ENCODE measurements at regions not wholly inside any gene's neighbourhood (a gene's known extent, or its start where the extent isn't known, plus 50 kb on each side); places are given as distances from the start of the nearest gene placed in this dataset.

DNA sequence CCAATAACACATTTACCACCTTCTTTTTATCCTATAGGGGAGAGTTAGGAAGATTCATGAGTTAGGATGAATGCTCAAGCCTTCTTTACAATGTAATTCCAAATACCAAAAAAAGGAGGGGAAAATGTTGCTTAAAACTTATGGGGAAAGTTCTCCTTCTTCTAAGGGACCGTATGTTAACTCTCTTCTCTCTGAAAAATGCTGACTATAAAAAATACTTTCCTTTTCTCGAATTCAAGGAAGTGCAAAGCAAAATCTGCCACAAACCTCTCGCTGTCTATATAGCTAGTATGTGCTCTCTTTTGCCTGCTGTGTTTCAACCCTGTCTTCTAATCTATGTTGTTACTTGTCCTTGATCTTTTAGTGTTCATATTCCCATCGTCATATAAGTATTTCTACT is 768.6 kb upstream of the C9orf72 start:
- Histone ChIP-seq H3K9me3 (ENCODE audit: control insufficient read depth, low read length) (no peaks in the 10 kb centered on the region), H3K27me3 (ENCODE audit: control insufficient read depth, insufficient read depth, low read length, poor library complexity, severe bottlenecking) (no peaks in the 10 kb centered on the region), H3K4me1 (ENCODE audit: control insufficient read depth, insufficient read depth, low read length) (no peaks in the 10 kb centered on the region), H3K36me3 (ENCODE audit: control insufficient read depth, insufficient read depth, low read length) (no peaks in the 10 kb centered on the region), H3K4me3 (ENCODE audit: insufficient read depth, low read depth, low read length) (no peak overlapping the region), H3K27ac (ENCODE audit: insufficient read depth, low read depth, low read length, poor library complexity, severe bottlenecking) (no peak overlapping the region)
- 92 to 99% methylated on average over 4 of the region's 4 CpGs for WGBS, 2 experiments

GRCh38 chr9:28342815-28343338 is 769.6 kb upstream of the C9orf72 start:
- WGBS, 2 experiments: 81 to 97% methylated on average over 2 of the region's 2 CpGs
- Histone ChIP-seq H3K4me3 (ENCODE audit: insufficient read depth, low read depth, low read length) (no peak overlapping the region), H3K27me3 (ENCODE audit: control insufficient read depth, insufficient read depth, low read length, poor library complexity, severe bottlenecking) (no peaks in the 10 kb centered on the region), H3K4me1 (ENCODE audit: control insufficient read depth, insufficient read depth, low read length) (no peaks in the 10 kb centered on the region), H3K9me3 (ENCODE audit: control insufficient read depth, low read length) (no peaks in the 10 kb centered on the region), H3K27ac (ENCODE audit: insufficient read depth, low read depth, low read length, poor library complexity, severe bottlenecking) (no peak overlapping the region), H3K36me3 (ENCODE audit: control insufficient read depth, insufficient read depth, low read length) (no peaks in the 10 kb centered on the region)

- Histone ChIP-seq H3K36me3 (ENCODE audit: control insufficient read depth, insufficient read depth, low read length) (no peaks in the 10 kb centered on the region), H3K27ac (ENCODE audit: insufficient read depth, low read depth, low read length, poor library complexity, severe bottlenecking) (no peak overlapping the region), H3K27me3 (ENCODE audit: control insufficient read depth, insufficient read depth, low read length, poor library complexity, severe bottlenecking) (no peaks in the 10 kb centered on the region), H3K9me3 (ENCODE audit: control insufficient read depth, low read length) (no peaks in the 10 kb centered on the region), H3K4me1 (ENCODE audit: control insufficient read depth, insufficient read depth, low read length) (no peaks in the 10 kb centered on the region), H3K4me3 (ENCODE audit: insufficient read depth, low read depth, low read length) (no peak overlapping the region)
- 95 to 96% methylated on average over 2 of the region's 2 CpGs for WGBS, 2 experiments
Observed at GRCh38 chr9:28363151-28363562, 789.9 kb upstream of the C9orf72 start.

DNA sequence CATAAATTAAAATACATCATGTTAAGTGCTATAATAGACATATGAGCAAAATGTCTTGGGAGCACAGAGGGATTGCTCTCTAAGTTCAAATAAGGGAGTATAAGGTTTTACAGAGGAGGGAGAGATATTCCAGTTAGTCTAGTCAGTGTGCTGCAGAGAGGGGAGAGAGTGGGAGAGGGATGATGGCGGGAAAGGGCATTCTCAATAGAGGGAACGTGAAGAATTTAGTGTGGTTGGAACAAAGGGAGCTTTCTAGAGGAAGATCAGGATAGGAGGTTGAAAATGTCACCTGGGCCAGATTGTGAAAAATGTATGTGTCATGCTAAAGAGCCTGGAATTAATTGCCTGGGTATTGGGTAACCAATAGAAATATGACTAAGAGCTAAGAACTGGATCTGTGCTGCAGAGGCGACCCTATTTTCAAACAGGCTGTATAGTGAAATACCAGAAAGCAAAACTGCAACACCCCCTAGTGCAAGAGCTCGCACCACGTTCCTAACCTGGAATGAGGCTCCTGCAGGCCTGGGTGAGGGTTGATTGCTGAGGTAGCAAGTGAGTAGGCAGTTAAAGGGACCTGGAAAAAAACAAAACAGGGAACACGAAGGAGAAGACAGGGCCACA is 791.8 kb upstream of the C9orf72 start:
- Histone ChIP-seq H3K4me3 (ENCODE audit: insufficient read depth, low read depth, low read length) (no peak overlapping the region), H3K27ac (ENCODE audit: insufficient read depth, low read depth, low read length, poor library complexity, severe bottlenecking) (no peak overlapping the region), H3K4me1 (ENCODE audit: control insufficient read depth, insufficient read depth, low read length) (no peaks in the 10 kb centered on the region), H3K27me3 (ENCODE audit: control insufficient read depth, insufficient read depth, low read length, poor library complexity, severe bottlenecking) (no peaks in the 10 kb centered on the region), H3K36me3 (ENCODE audit: control insufficient read depth, insufficient read depth, low read length) (no peaks in the 10 kb centered on the region), H3K9me3 (ENCODE audit: control insufficient read depth, low read length) (no peaks in the 10 kb centered on the region)
- 49 to 57% methylated on average over 6 of the region's 6 CpGs for WGBS, 2 experiments

GRCh38 chr9:28365728-28366127 is 792.4 kb upstream of the C9orf72 start:
- no peak overlapping the region for H3K4me3 ChIP-seq (ENCODE audit: insufficient read depth, low read depth, low read length)
- H3K4me1 ChIP-seq (ENCODE audit: control insufficient read depth, insufficient read depth, low read length): no peaks in the 10 kb centered on the region
- H3K27me3 ChIP-seq (ENCODE audit: control insufficient read depth, insufficient read depth, low read length, poor library complexity, severe bottlenecking): no peaks in the 10 kb centered on the region
- H3K9me3 ChIP-seq (ENCODE audit: control insufficient read depth, low read length): no peaks in the 10 kb centered on the region
- WGBS, 2 experiments: 94 to 96% methylated on average over 2 of the region's 2 CpGs
- no peak overlapping the region for H3K27ac ChIP-seq (ENCODE audit: insufficient read depth, low read depth, low read length, poor library complexity, severe bottlenecking)
- no peaks in the 10 kb centered on the region for H3K36me3 ChIP-seq (ENCODE audit: control insufficient read depth, insufficient read depth, low read length)

DNA sequence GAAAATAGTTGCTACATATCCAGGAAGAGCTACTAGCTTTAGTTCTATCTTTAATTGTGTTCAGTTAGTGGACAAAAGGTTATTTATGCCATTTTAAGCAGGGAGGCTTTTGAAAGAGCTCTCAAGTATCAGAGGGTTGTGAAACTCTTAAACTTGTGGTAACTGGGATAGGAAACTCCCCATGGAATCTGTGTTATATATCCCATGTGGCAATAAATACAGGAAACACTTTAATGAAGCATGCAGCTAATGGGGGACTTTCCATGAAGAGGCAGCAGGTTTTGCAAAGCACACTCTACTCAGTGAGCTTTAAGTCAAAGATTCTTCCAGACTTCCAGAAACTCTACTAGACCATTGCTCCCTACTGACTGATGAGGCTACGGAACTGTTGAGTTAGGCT is 805.0 kb upstream of the C9orf72 start:
- no peak overlapping the region for H3K4me3 ChIP-seq (ENCODE audit: insufficient read depth, low read depth, low read length)
- no peaks in the 10 kb centered on the region for H3K27me3 ChIP-seq (ENCODE audit: control insufficient read depth, insufficient read depth, low read length, poor library complexity, severe bottlenecking)
- no peaks in the 10 kb centered on the region for H3K36me3 ChIP-seq (ENCODE audit: control insufficient read depth, insufficient read depth, low read length)
- no peaks in the 10 kb centered on the region for H3K4me1 ChIP-seq (ENCODE audit: control insufficient read depth, insufficient read depth, low read length)
- H3K27ac ChIP-seq (ENCODE audit: insufficient read depth, low read depth, low read length, poor library complexity, severe bottlenecking): no peak overlapping the region
- whole genome bisulfite sequencing, 2 experiments: 94 to 100% methylated on average over 1 of the region's 1 CpG
- no peaks in the 10 kb centered on the region for H3K9me3 ChIP-seq (ENCODE audit: control insufficient read depth, low read length)

DNA sequence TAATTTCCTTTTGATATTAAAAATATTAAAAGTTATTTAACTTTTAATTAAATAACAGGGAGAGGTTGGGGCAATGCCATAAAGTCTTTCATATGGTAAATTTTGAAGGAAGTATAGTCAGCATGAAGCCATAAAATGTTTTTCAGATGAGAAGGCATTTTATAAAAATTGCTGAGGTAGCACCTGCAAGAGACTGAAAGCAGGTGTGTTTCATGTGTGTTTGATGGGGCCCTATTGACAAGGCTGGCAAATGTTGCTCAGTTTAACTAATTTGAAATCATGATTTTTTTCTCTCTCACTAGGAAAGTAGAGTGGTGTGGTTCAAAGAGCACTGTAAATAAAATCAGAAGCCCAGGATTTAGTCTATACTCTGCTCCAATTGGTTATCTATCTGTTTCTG is 805.8 kb upstream of the C9orf72 start:
- H3K27ac ChIP-seq (ENCODE audit: insufficient read depth, low read depth, low read length, poor library complexity, severe bottlenecking): no peak overlapping the region
- no peaks in the 10 kb centered on the region for H3K4me1 ChIP-seq (ENCODE audit: control insufficient read depth, insufficient read depth, low read length)
- no peak overlapping the region for H3K4me3 ChIP-seq (ENCODE audit: insufficient read depth, low read depth, low read length)
- H3K27me3 ChIP-seq (ENCODE audit: control insufficient read depth, insufficient read depth, low read length, poor library complexity, severe bottlenecking): no peaks in the 10 kb centered on the region
- no peaks in the 10 kb centered on the region for H3K9me3 ChIP-seq (ENCODE audit: control insufficient read depth, low read length)
- H3K36me3 ChIP-seq (ENCODE audit: control insufficient read depth, insufficient read depth, low read length): no peaks in the 10 kb centered on the region

DNA sequence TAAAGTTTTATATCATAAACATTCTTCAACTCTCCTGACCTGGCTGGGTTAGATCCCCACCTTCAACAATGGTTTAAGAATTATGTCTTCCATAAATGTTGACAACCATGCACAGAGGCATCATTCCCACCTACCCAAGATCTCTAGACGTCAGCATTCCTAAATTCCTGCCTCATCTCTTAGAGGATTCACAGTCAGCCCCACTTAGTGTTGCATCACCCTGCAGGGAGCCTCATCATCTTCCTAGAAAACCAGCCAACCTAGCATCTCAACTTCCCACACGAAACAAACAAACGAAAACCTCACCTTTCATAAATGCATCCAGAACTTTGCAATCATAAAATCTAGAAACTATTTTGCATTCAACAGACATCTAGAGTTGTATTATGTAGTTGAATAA is 816.1 kb upstream of the C9orf72 start:
- Histone ChIP-seq H3K4me1 (ENCODE audit: control insufficient read depth, insufficient read depth, low read length) (no peaks in the 10 kb centered on the region), H3K9me3 (ENCODE audit: control insufficient read depth, low read length) (no peaks in the 10 kb centered on the region), H3K4me3 (ENCODE audit: insufficient read depth, low read depth, low read length) (no peak overlapping the region), H3K27me3 (ENCODE audit: control insufficient read depth, insufficient read depth, low read length, poor library complexity, severe bottlenecking) (no peaks in the 10 kb centered on the region), H3K27ac (ENCODE audit: insufficient read depth, low read depth, low read length, poor library complexity, severe bottlenecking) (no peak overlapping the region), H3K36me3 (ENCODE audit: control insufficient read depth, insufficient read depth, low read length) (no peaks in the 10 kb centered on the region)
- 72 to 76% methylated on average over 3 of the region's 3 CpGs for WGBS, 2 experiments

- H3K27me3 ChIP-seq (ENCODE audit: control insufficient read depth, insufficient read depth, low read length, poor library complexity, severe bottlenecking): no peaks in the 10 kb centered on the region
- H3K9me3 ChIP-seq (ENCODE audit: control insufficient read depth, low read length): no peaks in the 10 kb centered on the region
- H3K4me3 ChIP-seq (ENCODE audit: insufficient read depth, low read depth, low read length): no peak overlapping the region
- H3K4me1 ChIP-seq (ENCODE audit: control insufficient read depth, insufficient read depth, low read length): no peaks in the 10 kb centered on the region
- no peak overlapping the region for H3K27ac ChIP-seq (ENCODE audit: insufficient read depth, low read depth, low read length, poor library complexity, severe bottlenecking)
- no peaks in the 10 kb centered on the region for H3K36me3 ChIP-seq (ENCODE audit: control insufficient read depth, insufficient read depth, low read length)
Observed at GRCh38 chr9:28394774-28395173, 821.5 kb upstream of the C9orf72 start.

DNA sequence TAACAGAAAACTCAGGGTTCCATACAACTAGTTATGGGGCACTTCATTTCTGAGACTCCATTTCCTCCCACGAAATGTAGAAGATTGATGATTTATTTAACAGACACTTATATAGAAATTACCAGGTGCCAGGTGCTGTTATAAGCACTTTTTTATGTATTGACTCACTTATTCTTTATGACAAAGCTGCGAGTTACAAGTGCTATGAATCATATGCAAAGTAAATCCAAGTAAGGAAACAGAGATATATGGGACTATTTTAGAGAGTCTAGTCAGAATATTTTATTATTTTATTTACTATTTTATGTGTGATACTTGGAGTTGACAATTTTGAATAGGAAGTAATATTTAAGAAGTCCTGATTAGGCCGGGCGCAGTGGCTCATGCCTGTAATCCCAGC is 822.8 kb upstream of the C9orf72 start:
- 95 to 99% methylated on average over 3 of the region's 4 CpGs for WGBS, 2 experiments
- Histone ChIP-seq H3K27me3 (ENCODE audit: control insufficient read depth, insufficient read depth, low read length, poor library complexity, severe bottlenecking) (no peaks in the 10 kb centered on the region), H3K27ac (ENCODE audit: insufficient read depth, low read depth, low read length, poor library complexity, severe bottlenecking) (no peak overlapping the region), H3K4me3 (ENCODE audit: insufficient read depth, low read depth, low read length) (no peak overlapping the region), H3K36me3 (ENCODE audit: control insufficient read depth, insufficient read depth, low read length) (no peaks in the 10 kb centered on the region), H3K4me1 (ENCODE audit: control insufficient read depth, insufficient read depth, low read length) (no peaks in the 10 kb centered on the region), H3K9me3 (ENCODE audit: control insufficient read depth, low read length) (no peaks in the 10 kb centered on the region)

DNA sequence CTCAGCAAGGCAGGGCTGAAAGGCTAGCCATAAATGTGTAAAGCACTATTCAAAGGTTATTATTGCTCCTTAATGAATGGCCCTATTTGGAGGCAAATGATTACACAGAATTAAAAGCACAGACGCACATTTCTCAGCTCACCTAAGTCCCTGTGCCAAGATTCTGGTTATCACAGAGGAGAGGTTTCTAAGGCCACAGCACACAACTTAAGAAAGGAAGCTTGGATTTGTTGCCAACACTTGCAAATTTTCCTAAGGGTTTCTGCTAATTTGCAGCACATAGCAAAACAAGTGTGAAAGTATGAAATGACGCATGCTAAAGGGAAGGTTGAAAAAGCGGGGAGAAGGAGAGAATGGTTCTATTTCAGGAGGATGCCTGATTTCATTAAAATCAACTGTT is 834.1 kb upstream of the C9orf72 start:
- 85 to 98% methylated on average over 3 of the region's 3 CpGs for WGBS, 2 experiments

More for the DNA sequence above, 834.1 kb upstream of the C9orf72 start:
- Histone ChIP-seq H3K9me3 (ENCODE audit: control insufficient read depth, low read length) (no peaks in the 10 kb centered on the region), H3K4me1 (ENCODE audit: control insufficient read depth, insufficient read depth, low read length) (no peaks in the 10 kb centered on the region), H3K27ac (ENCODE audit: insufficient read depth, low read depth, low read length, poor library complexity, severe bottlenecking) (no peak overlapping the region), H3K36me3 (ENCODE audit: control insufficient read depth, insufficient read depth, low read length) (no peaks in the 10 kb centered on the region), H3K27me3 (ENCODE audit: control insufficient read depth, insufficient read depth, low read length, poor library complexity, severe bottlenecking) (no peaks in the 10 kb centered on the region), H3K4me3 (ENCODE audit: insufficient read depth, low read depth, low read length) (no peak overlapping the region)

Data from ectodermal cell (in vitro differentiated cells).